Stimulated activated CD8-positive, alpha-beta memory T cell treated with anti-CD3 and anti-CD28 coated beads, Interleukin-12 subunit alpha, Interleukin-12 subunit beta, amount 100 ng/mL, for 4 hours (primary cell): ENCODE measurements at regions not wholly inside any gene's neighbourhood (a gene's known extent, or its start where the extent isn't known, plus 50 kb on each side); places are given as distances from the start of the nearest gene placed in this dataset.
"Not testable (repeated sequence)": the region's sequence is repeated elsewhere in the genome, so short reads cannot be mapped to it uniquely, and the experiment has no call there.

Experiments used
- DNase-seq: peaks from one replicate; pipeline ENCODE4 v3.0.0-alpha.2; 2020; ENCODE audit warnings: low read depth

DNA sequence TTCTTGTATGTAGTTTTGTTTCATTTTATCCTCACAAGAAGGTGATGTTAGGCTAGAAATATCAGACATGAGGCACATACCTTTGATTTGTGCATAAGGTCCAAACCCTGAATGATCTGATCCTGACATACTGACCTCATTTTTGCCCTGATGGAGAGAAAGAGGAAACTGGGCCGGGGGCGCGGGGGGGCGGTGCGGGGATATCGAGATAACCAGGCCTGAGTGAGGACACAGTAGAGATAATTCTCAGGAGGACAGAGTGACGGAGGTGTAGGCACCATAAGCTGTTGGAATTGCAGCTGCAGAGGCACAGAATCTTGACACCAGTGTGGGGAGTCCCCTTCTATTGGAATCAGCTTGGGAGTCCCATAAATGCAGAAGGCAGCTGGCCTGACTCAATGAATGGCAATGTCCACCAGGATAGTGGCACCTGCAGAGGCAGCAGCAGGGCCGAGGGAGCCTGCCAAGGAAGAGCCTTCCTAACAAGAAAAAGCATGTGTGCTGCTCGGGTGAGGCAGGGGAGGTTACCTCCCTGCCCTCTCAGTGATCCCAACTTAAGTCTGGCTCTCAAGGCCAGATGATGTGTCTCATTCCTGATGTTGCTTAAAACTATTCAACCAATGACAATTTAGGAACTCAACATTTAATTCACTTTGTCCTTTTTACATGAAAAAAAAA is 234.3 kb upstream of the MSX2 start:
- DNase-seq: no peak

DNA sequence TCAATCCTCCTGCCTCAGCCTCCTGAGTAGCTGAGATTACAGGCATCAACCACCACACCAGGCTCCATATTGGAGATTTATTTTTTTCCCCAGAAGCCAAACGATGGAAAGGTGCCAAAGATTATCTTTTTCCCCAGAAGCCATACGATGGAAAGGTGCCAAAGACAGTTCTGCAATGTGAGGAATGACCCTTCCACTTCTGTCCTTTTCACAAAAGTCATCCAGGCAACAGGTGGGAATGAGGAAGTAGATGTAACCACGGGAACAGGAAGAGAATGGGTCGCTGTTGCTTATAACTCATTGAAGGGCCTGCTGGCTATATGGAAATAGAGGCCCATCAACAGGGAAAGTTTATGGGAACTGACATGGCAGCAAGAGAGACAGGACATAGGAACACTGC is 233.7 kb upstream of the MSX2 start:
- no peak for DNase-seq

DNA sequence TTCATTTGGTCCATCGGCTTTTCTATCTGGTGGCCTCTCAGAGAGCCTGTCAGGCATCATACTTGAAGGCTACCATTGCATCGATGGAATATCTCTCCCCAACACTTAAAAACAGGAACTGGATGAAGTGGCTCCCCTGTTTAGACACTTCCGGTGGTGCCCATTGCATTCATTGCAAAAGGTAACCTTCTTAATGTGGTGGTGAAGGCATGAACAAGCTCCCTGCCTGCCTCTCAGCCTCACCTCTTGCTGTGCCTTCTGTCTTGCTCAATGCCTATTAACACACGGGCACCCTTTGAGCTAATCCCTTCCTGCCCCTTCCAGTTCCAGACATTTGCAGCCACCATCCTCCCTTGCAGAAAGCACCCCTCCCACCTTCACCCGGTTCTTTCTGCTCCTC is 233.1 kb upstream of the MSX2 start:
- DNase-seq: no peak

DNA sequence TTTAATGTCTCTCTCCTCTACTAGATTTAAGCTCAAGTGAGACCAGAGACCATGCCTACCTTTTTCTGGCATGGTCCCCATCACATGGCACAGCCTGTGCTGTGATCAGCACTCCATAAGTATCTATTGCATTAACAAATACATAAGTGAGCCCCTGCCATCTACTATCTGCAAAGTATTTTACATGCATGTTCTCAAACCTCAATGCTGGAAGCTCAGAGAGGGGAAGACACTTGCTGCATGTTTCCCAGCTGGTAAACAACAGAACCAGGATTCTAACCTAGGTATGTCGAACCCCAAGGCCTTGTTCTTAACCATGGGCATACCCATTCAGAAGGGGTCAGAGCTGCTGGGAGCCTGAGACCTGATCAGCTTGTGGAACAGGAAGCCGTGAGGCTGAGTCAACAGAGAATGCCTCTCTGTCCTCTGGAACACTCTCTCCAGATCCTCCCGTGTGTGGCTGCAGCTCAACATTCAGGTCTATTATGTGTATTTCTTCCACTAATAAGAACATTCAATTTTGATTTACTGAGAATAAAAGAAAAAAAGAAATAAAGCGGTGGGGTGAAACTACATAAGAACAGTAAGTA is 232.5 kb upstream of the MSX2 start:
- DNase-seq: no peak

DNA sequence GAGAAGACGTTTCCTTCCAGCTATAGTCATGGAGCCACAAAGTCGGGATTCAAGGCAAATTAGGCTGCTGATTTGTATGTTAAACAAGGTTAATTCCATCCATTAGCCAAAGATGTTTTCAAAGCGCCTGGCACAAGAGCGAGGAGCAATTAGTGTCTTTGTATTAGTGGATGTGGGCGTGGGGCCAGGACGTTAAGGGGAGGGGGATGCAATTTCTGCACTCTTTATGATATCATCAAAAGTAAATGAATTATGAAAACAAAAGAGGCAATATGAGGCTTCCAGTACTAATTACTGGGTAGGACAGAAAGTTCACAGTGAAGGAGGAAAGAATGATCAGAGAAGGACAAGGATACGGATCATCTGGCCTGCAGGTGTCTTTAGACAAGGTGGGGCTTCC is 230.9 kb upstream of the MSX2 start:
- no peak for DNase-seq

DNA sequence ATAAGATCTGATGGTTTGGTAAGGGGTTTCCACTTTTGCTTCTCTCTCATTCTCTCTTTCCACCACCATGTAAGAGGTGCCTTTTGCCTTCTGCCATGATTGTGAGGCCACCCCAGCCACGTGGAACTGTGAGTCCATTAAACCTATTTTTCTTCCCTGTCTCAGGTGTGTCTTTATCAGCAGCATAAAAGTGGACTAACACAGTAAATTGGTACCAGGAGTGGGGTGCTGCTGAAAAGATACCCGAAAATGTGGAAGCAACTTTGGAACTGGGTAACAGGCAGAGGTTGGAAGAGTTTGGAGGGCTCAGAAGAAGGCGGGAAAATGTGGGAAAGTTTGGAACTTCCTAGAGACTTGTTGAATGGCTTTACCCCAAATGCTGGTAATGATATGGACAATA is 226.4 kb upstream of the MSX2 start:
- not testable (repeated sequence) for DNase-seq

DNA sequence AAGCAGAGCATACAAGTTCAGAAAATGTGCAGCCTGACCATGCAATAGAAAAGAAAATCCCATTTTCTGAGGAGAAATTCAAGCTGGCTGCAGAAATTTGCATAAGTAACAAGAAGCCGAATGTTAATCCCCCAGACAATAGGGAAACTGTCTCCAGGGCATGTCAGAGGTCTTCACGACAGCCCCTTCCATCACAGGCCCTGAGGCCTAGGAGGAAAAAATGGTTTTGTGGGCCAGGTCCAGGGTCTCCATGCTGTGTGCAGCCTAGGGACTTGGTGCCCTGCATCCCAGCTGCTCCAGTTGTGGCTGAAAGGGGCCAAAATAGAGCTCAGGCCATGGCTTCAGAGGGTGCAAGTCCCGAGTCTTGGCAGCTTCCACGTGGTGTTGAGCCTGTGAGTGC is 225.8 kb upstream of the MSX2 start:
- not testable (repeated sequence) for DNase-seq

DNA sequence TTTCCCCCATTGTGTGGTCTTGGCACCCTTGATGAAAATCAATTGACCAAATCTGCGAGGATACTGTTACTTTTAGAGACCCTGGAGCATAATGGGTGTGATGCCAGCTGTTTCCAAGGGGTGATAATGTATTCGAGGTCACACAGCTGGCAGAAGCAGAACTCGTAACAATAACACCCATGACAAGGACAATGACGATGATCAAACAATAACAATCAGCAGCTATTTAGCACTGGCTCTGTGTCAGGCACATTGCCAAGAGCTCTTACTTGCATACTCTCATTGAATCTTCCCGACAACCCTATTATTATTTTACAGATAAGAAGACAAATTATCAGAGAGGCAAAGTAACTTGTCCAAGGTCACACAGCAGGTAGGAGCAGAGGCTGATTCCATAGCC is 223.7 kb upstream of the MSX2 start:
- no peak for DNase-seq

DNA sequence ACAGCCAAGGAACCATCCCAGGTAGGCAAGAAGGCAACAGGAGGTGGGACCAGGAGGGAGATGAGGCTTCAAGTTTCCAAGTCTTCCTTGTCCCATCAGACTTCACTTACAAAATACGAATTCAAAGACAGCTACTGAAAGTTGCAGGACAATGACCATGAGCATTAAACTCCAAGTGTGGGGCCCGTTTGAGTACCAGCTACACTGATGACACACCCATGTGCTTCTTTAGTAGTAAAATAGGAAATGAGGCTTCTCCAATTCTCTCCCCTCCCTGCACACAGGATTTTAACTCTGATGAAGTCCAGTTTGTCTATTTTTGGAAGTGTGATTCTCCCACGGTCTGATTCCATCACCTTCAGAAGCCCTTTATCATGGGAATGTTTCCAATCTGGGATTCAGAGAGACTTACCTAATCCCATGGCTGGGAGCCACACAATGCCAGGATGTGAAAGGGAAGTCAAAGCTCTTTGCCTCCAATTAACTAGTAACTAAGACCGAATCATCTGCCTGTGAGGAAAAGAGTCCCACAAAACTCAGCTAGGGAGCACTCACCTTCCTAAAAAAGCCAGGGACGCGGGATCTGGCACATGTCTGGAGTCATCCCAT is 222.8 kb upstream of the MSX2 start:
- no peak for DNase-seq

DNA sequence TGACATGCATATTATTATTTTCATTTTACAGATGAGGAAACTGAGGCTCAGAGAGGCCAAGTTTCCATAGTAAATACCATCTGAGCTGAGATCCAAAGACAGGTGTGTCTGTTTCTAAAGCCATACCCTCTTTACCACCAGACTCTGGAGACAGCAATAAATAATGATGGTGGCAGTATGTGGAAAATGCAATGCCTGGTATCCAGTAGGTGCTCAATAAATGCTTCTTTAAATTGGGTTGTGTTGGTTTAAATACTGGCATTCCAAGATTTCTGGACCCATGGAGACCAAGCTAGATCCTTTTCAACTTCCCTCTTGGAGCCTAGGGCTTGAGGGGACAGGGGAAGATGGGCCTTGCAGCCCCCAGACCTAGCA is 221.3 kb upstream of the MSX2 start:
- DNase-seq: no peak

DNA sequence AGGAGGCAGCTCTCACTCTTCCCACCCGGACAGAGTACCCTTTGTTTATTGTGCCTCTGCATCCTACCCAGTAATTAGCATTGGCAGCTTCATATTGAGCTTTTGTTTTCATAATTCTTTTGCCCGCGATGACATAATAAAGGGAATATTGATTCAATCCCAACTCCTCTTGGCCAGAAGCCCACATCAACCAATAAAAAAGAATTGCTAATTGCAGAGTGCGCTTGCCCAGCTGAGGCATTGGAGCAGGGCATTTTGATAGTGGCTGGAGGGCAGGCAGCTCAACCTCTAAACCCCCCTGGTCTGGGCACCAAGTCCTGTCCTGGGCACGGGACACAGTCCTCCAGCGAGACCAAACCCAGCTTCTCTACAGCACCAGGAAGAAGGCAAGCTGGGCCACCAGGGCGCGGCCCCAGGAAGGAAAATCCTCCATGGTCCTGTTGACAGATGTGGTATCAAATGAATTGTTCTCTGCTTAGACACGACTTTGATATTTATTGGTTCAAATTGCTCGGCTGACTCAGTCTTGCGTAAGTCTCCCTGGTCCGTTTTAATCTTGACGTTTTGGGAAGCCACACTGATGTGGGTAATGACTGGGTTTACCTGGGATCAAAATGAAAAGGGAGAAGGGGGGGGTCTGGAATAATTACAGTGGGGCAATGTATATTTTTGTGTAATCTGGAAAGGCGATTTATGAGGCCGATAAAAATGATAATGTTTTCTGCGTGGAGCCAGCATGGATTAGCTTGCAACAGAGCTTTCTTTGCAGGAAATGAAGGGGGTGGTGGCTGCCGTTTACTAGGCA is 220.7 kb upstream of the MSX2 start:
- no peak for DNase-seq

DNA sequence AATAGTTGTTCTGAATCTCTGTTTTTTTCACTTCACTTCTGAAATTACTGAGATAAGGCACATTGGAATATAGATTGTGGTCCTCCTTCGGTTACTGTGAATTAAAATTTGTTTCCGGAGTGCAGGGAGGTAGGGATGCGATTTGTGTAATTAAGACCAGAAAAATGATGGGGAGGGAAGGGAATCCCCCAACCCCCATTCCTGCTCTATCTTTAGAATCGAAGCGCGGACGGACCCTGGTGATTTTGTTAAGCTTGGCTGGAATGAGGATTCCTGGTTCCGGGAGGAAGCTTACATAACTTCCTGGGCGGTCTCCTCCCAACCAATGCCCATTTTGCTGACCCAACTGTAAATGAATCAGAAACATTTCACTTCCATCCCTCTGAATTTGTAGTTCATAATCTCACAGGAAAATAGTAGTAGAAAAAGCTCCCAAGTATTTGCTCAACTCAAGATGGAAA is 220.1 kb upstream of the MSX2 start:
- no peak for DNase-seq

DNA sequence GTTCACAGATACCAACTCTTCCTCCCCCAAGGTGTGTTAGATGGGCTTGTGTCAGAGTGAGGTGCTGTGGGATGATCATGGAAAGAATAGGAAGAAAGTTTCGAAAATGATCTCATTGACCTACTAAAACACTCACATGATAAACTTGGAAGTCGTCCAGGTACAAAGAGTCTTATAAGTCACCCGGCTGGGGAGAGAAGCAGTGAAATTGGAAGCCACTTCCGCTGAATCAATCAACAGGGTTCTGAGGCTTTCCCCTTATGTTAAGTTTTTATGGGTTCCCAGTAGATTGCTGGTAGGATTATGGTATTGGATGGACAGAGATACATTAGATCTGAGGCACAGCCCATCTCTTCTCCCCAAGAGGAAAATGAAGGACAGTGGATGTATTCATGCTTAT is 218.8 kb upstream of the MSX2 start:
- DNase-seq: no peak

DNA sequence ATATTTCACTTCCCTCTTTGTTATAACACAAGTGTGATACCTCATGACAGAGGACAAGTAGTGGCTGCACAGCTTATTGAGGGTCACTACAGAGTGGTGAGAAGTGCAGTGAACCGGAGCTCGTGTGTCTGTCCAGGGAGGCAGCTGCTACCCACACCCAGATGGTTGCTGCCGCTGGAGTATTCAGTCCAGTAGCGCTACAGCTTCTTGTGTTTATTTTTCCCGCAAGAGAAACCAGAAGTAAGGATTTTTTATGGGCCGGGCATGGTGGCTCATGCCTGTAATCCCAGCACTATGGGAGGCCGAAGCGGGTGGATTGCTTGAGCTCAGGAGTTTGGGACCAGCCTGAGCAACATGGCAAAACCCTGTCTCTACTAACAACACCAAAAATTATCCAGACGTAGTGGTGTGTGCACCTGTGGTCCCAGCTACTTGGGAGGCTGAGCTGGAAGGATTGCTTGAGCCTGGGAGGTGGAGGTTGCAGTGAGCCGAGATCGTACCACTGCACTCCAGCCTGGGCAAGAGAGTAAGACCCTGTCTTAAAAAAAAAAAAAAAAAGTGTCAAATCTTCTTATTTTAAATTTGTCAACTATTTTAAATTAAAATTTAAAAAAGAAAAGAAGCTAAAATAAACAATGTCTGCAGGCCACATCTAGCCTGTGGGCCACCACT is 213.5 kb upstream of the MSX2 start:
- not testable (repeated sequence) for DNase-seq

DNA sequence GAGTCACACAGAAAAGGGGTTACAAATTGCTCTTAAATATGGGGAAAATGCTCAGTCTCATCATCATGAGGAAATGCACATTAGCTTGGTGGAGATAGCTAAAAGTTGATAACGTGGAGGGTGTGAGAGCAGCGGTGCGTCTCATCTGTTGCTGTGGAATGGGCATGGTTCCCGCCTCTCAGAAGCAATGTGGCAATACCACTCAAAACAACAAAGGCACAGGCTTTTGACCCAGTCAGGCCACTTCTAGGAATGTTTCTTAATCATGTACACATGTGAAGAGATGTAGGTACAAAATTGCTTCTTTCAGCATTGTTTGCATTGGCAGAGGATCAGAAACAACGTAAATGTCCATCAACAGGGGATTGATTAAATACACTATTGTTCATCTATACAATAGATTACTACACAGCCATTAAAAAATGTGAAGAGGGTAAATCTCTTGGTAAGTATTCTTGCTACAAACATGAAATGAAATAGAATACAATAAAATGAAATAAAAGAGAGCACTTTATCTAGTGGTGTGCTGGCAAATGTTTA is 212.6 kb upstream of the MSX2 start:
- no peak for DNase-seq

DNA sequence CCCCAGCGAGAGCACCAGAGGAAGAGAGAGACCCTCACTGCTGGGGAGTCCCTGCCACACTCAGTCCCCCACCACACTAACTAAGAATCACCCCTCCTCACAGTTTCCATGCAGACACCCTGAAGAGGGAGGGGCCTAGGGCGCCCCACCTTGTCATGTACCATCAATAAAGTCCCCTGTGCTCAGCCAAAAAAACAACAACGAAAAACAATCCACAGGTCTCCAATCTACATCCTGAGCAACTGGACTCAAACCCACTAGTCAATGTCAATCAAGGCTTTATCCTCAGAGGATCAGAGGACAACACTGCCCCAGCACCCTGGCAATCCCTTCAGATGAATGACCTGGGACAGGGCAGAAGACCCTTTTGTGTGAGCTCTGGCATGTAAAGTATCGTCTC is 210.1 kb upstream of the MSX2 start:
- no peak for DNase-seq

DNA sequence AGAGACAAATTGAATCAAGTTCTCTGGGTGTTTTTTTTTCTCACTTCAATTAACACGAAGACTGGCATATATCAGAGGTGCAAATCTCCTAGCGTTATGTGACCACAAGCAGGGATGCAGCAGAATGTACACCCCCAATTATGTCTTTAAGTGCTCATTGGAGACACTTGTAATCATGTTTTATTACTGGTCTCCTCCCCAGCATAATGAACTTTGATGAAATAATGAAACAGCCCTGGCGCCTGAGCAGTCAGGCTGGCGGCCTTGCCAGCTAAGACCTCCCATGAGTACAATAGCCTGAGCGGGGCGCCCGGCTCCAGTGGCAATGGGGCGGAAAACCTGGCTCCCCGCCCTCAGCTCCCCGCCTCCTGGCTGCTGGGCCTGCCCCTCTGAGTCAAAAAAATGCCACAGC is 209.4 kb upstream of the MSX2 start:
- DNase-seq: no peak

DNA sequence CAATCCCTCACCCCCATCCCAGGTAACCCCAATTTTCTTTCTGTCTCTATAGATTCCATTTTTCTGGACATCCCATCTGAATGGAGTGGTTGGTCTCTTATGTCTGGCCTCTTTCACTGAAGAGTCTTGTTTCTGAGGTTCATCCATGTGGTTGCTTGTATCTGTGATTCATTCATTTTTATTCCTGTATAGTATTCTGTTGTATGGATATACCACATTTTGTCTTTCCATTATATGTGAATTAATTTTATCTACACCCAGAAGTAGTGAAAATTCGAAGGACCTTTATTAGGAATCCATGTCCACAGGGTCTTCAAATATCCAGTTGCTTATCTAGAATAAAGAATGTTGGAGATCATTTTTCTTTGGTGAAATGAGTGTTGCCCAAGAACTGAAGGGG is 207.6 kb upstream of the MSX2 start:
- DNase-seq: no peak

DNA sequence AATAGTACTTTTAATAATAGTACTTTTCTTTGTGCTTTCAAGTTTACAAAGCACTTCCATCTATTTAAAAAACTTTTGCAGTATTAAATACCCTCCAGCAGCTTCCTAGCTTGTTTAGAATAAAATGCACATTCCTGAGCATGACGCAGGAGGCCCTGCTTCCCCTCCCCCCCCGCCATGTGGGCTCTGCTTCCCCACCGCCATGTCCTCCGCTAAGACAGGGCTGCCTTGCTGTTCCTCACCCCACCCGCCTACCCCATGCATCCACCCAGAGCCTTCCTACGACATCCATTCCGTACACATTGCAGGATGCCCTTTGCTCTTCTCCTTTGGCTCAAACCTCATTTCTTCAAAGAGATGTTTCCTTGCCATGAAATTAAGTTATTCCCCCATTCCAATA is 205.9 kb upstream of the MSX2 start:
- DNase-seq: no peak

DNA sequence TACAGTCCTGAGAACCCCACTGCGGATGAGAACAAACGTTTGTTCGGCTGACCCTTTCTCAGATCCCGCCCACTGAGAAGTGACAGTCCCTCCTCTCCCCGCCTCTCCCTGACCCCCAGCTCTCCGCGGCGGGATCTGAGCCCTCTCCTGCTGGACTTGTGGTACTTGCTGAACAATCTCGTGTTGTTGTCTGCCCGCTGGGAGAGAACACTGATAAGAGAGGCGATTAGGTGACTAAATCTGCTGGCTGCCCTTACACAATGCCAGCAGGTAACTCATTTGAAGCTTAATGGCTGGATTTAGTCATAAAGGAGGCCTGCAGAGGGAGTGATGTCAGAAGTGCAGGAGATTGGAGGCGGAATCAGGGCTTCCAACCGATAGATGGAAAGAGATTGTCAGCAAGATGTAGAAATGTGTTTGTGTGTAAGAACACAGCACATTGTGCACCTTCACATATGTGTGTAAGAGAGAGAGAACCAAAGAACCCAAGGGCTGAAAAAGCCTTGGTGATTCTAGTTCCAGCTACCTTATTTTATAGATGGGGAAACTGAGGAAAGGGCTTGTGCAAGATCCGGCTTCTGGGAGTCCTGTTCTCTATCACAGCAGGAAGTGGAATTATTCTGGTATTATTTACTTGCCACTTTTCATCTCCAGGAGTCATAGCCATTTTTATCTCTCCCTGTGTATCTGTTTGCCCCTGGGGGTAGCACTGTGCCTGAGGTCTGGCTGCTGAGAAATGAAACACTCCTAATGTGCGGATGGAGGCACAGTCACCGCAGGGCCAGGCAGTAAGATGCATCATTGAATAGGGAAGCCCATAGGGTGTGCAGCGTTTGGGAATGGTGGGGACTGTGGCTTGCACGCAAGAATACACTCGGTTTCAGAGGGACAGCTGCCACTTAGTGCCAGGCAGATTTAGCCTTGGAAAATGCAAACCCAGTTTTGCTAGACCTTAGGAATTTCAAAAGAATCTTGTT is 203.7 kb upstream of the MSX2 start:
- no peak for DNase-seq

DNA sequence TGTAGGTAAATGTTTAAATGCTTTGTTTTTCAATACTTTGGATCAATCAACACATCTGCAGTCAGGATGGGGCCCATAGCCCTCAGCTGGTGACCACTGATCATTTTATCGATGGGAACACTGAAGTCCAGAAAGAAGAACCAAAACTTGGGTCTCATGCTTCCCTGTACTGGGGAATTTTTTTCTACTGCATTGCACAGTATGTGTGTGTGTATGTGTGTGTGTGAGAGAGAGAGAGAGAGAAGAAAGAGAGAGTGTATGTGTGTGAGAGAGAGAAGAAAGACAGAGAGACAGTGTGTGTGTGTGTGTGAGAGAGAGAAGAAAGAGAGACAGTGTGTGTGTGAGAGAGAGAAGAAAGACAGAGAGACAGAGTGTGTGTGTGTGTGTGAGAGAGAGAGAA is 202.9 kb upstream of the MSX2 start:
- no peak for DNase-seq
